ENCODE measurements at regions not wholly inside any gene's neighbourhood (a gene's known extent, or its start where the extent isn't known, plus 50 kb on each side); places are given as distances from the start of the nearest gene placed in this dataset.

DNA sequence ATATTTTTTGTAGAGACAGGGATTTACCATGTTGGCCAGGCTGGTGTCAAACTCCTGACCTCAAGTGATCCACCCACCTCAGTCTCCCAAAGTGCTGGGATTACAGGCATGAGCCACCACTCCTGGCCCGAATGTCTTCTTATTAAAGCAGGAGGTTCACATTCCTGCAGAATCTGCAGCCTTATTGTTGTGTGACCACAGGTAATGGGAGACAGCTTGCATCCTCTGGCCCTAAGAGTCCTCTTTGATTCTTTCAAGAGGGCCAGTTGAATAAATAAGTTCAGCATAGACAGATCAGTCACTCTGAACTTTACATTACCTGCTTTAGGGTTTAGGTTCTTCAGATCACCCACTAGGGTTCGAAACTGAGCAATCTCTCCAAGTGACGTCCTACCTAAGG, 172.9 kb upstream of the TOPAZ1 start:
- no peak overlapping the region for H3K4me3 ChIP-seq (ENCODE audit: low read depth, low read length)
- no peak for DNase-seq (ENCODE audit: low read depth)
- TF ChIP-seq, protein P1, sequence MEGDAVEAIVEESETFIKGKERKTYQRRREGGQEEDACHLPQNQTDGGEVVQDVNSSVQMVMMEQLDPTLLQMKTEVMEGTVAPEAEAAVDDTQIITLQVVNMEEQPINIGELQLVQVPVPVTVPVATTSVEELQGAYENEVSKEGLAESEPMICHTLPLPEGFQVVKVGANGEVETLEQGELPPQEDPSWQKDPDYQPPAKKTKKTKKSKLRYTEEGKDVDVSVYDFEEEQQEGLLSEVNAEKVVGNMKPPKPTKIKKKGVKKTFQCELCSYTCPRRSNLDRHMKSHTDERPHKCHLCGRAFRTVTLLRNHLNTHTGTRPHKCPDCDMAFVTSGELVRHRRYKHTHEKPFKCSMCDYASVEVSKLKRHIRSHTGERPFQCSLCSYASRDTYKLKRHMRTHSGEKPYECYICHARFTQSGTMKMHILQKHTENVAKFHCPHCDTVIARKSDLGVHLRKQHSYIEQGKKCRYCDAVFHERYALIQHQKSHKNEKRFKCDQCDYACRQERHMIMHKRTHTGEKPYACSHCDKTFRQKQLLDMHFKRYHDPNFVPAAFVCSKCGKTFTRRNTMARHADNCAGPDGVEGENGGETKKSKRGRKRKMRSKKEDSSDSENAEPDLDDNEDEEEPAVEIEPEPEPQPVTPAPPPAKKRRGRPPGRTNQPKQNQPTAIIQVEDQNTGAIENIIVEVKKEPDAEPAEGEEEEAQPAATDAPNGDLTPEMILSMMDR (conservative IDR thresholded peaks at IDR 0.05; ENCODE audit: low read depth, low read length): no peak

- no peak for DNase-seq (ENCODE audit: low read depth)
- TF ChIP-seq, protein P1 (conservative IDR thresholded peaks at IDR 0.05; ENCODE audit: low read depth, low read length): no peak
- no peak overlapping the region for H3K4me3 ChIP-seq (ENCODE audit: low read depth, low read length)
These were observed 172.4 kb upstream of the TOPAZ1 start for GRCh38 chr3:44069276-44069675.

DNA sequence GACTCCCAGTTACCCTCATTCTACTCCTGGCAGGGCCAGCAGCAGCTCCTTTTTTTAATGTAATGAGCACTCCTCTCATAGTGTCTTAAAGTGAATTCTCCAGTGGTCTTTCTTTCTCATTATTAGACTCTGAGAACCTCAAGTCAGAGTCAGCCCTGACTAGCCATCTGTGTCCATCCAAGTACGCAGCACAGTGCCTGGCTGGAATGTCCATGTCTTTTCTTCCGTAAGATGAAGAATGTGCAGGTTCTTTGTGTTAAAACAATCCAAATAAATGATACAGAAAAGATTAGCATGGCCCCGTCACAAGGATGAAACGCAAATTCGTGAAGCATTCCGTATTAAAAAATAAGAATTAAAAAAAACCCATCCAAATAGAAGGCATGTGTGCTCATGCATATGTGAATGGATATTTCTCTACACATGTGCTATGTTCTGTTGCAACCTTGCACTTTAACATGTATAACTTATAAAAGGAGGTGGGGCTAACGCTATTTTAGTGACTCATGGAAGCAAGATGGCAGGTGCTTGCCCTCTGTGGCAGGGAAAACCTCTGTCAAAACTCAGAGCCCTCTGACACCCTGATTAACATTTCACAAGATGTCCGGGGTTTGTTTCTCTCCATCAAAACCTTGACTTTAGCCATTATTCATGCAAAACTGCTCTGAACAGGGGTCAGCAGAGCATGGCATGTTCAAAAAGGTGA, 170.7 kb upstream of the TOPAZ1 start:
- no peak for DNase-seq (ENCODE audit: low read depth)
- TF ChIP-seq, protein P1 (conservative IDR thresholded peaks at IDR 0.05; ENCODE audit: low read depth, low read length): no peak
- H3K4me3 ChIP-seq (ENCODE audit: low read depth, low read length): no peak overlapping the region

DNA sequence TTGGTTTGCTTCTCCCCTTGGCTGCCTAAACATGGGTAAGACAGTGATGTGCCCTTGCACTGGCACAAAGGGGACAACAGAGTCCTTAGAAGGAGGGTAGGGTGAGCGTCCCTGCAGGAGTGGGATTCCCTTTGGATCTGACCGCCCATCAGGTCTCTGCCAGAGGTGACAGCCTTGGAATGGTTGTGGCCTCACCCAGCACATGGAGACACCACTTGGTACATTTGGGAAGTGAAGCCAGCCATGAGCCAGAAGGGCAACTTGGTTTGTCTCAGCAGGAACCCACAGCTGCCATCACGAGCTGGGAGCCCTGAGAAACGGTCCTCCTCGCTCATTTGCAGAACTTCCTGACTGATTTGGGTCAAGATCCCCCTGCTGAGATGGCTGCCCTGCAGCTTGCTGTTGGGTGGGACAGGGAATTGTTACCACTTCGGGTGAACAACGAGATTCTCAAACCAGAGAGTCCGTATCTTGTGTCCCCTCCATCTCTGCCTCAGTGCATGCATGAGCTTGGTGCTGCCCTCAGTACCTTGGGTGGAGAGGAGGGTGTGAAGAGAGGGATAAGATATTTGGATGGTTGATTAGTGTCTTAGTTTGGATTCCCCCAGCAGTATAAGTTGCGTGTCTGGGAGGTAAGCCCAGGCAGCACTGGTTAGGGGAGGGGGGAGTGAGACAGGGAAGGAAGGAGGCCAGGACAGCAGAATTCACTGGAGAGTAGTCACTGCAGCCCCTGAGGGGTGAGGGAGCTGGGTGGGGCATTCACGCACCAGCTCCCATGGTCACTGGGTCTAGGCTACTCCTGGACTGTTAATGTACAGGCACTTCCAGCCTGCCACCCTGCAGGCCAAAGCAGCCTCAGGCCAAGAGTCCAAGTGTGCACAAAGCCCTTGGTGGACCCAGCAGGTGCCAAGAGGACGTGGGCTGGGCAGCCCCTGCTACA, 168.8 kb upstream of the TOPAZ1 start:
- no peak for DNase-seq (ENCODE audit: low read depth)
- no peak overlapping the region for H3K4me3 ChIP-seq (ENCODE audit: low read depth, low read length)
- TF ChIP-seq, protein P1 (conservative IDR thresholded peaks at IDR 0.05; ENCODE audit: low read depth, low read length): no peak

DNA sequence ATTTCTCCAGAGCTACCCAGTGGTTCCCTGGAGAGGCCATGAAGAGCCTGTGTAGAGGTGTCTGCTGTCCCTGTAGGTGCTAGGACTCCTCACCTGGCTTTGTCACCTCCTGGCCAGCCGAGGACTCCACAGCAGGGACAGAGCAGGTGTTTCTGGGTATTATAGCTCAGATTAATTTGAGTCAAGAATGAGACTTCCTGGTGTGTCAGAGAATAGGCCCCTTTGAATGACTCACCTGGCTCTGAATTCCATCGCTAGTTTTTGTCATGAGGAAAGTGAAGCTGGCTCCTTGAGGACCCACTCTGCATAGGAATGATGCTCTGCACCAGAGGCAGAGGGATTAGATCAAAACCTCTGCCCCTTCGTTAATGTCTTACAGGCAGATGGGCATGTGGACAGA, 167.5 kb upstream of the TOPAZ1 start:
- DNase-seq (ENCODE audit: low read depth): no peak
- no peak overlapping the region for H3K4me3 ChIP-seq (ENCODE audit: low read depth, low read length)
- TF ChIP-seq, protein P1 (conservative IDR thresholded peaks at IDR 0.05; ENCODE audit: low read depth, low read length): no peak

DNA sequence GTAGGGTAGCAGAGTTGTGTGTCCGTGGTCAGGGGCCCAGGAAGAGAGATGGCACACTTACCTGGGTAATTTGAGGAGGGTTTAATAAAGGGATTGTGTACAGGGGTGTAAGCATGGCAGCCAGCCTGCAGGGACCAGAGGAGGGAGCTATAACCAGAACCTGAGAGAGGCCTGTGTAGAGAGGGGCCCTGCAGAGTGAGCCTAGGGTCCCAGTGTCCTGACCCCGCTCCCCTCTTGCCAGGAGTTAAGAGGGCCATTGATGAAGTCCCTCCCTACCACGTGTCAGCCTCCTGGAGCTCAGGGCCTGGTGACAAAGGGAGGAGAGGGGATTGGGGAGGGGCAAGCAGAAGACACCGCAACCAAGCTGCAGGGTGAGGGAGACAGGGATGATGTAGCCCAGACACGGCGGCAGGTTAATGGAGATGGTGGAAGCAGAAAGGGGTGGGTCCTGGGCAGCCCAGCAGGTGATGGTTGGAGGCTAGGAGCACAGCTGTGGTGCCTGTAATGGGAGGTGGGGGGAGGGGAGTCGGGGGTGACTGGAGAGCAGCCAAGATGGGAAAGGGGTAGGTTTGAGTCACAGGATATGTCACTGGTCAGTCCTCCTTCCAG, 165.4 kb upstream of the TOPAZ1 start:
- DNase-seq (ENCODE audit: low read depth): no peak
- no peak overlapping the region for H3K4me3 ChIP-seq (ENCODE audit: low read depth, low read length)
- TF ChIP-seq, protein P1 (conservative IDR thresholded peaks at IDR 0.05; ENCODE audit: low read depth, low read length): no peak

Measured in epithelial cell of proximal tubule (primary cell).